IPS-11a (cell line): ENCODE measurements at regions not wholly inside any gene's neighbourhood (a gene's known extent, or its start where the extent isn't known, plus 50 kb on each side); places are given as distances from the start of the nearest gene placed in this dataset.
"Not testable (repeated sequence)": the region's sequence is repeated elsewhere in the genome, so short reads cannot be mapped to it uniquely, and the experiment has no call there.

ENCODE experiments used
- H3K4me3 ChIP-seq: one replicate; pipeline ENCODE4 v1.5.1; 2013; ENCODE audit warnings: low read depth, low read length, control low read depth

GRCh38 chr10:56298941-56299340, 62.1 kb downstream of the ZWINT start:
- no peak overlapping the region for H3K4me3 ChIP-seq

GRCh38 chr10:56296618-56297017, 64.4 kb downstream of the ZWINT start:
- H3K4me3 ChIP-seq, result no peak overlapping the region

GRCh38 chr10:56288403-56288802, 72.7 kb downstream of the ZWINT start:
- no peak overlapping the region for H3K4me3 ChIP-seq

GRCh38 chr10:56286096-56286495, 75.0 kb downstream of the ZWINT start:
- H3K4me3 ChIP-seq, result no peak overlapping the region

- no peak overlapping the region for H3K4me3 ChIP-seq
These were observed 81.8 kb downstream of the ZWINT start for GRCh38 chr10:56279270-56279669.

GRCh38 chr10:56269181-56269580, 91.9 kb downstream of the ZWINT start:
- H3K4me3 ChIP-seq, result no peak overlapping the region

GRCh38 chr10:56266120-56266519, 94.9 kb downstream of the ZWINT start:
- H3K4me3 ChIP-seq, result no peak overlapping the region

- H3K4me3 ChIP-seq, result no peak overlapping the region
These were observed 102.1 kb downstream of the ZWINT start for GRCh38 chr10:56258991-56259390.

- H3K4me3 ChIP-seq, result no peak overlapping the region
These were observed 102.7 kb downstream of the ZWINT start for GRCh38 chr10:56258378-56258777.

- H3K4me3 ChIP-seq, result no peak overlapping the region
These were observed 105.8 kb downstream of the ZWINT start for GRCh38 chr10:56255298-56255697.

- no peak overlapping the region for H3K4me3 ChIP-seq
These were observed 120.6 kb downstream of the ZWINT start for GRCh38 chr10:56240471-56240870.

- H3K4me3 ChIP-seq, result no peak overlapping the region
These were observed 129.6 kb downstream of the ZWINT start for GRCh38 chr10:56231436-56231835.

- H3K4me3 ChIP-seq, result no peak overlapping the region
These were observed 138.8 kb downstream of the ZWINT start for GRCh38 chr10:56222237-56222636.

GRCh38 chr10:56212951-56213350, 148.1 kb downstream of the ZWINT start:
- no peak overlapping the region for H3K4me3 ChIP-seq

GRCh38 chr10:56181607-56182006, 179.5 kb downstream of the ZWINT start:
- H3K4me3 ChIP-seq, result no peak overlapping the region

GRCh38 chr10:56178210-56178609, 182.8 kb downstream of the ZWINT start:
- H3K4me3 ChIP-seq, result no peak overlapping the region

- H3K4me3 ChIP-seq, result not testable (repeated sequence)
These were observed 206.0 kb downstream of the ZWINT start for GRCh38 chr10:56155091-56155513.

GRCh38 chr10:56146806-56147205, 214.3 kb downstream of the ZWINT start:
- no peak overlapping the region for H3K4me3 ChIP-seq

GRCh38 chr10:56142092-56142728, 218.8 kb downstream of the ZWINT start:
- no peak overlapping the region for H3K4me3 ChIP-seq

GRCh38 chr10:56139405-56139804, 221.7 kb downstream of the ZWINT start:
- no peak overlapping the region for H3K4me3 ChIP-seq

- no peak overlapping the region for H3K4me3 ChIP-seq
These were observed 225.2 kb downstream of the ZWINT start for GRCh38 chr10:56135828-56136227.

GRCh38 chr10:56123247-56123646, 237.8 kb downstream of the ZWINT start:
- H3K4me3 ChIP-seq, result no peak overlapping the region

- H3K4me3 ChIP-seq, result no peak overlapping the region
These were observed 244.4 kb downstream of the ZWINT start for GRCh38 chr10:56116684-56117083.
